ENCODE measurements at regions not wholly inside any gene's neighbourhood (a gene's known extent, or its start where the extent isn't known, plus 50 kb on each side); places are given as distances from the start of the nearest gene placed in this dataset.

GRCh38 chr20:60420676-60421229 lies 462.5 kb downstream of the CDH26 start:
- TF ChIP-seq, protein P1, sequence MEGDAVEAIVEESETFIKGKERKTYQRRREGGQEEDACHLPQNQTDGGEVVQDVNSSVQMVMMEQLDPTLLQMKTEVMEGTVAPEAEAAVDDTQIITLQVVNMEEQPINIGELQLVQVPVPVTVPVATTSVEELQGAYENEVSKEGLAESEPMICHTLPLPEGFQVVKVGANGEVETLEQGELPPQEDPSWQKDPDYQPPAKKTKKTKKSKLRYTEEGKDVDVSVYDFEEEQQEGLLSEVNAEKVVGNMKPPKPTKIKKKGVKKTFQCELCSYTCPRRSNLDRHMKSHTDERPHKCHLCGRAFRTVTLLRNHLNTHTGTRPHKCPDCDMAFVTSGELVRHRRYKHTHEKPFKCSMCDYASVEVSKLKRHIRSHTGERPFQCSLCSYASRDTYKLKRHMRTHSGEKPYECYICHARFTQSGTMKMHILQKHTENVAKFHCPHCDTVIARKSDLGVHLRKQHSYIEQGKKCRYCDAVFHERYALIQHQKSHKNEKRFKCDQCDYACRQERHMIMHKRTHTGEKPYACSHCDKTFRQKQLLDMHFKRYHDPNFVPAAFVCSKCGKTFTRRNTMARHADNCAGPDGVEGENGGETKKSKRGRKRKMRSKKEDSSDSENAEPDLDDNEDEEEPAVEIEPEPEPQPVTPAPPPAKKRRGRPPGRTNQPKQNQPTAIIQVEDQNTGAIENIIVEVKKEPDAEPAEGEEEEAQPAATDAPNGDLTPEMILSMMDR (conservative IDR thresholded peaks at IDR 0.05), result no peak
- no peak for TF ChIP-seq ZFX (IDR thresholded peaks at IDR 0.05)
